Activated CD4-positive, alpha-beta T cell treated with anti-CD3 and anti-CD28 coated beads, Interleukin-10, Interleukin-2, amounts not matched to agents 100 ng/mL and 50 ng/mL, durations not matched to agents 16 hours and 8 hours (primary cell): ENCODE measurements at regions not wholly inside any gene's neighbourhood (a gene's known extent, or its start where the extent isn't known, plus 50 kb on each side); places are given as distances from the start of the nearest gene placed in this dataset.
A peak's percentile ranks its signal among the peaks of the same experiment; 100 is the strongest.

Experiments used
- DNase-seq: peaks from one replicate; pipeline ENCODE4 v3.0.0-alpha.2; 2020

- DNase-seq = no peak
Measured at GRCh38 chr13:30151388-30151787, 156.0 kb downstream of the KATNAL1 start.

GRCh38 chr13:30149248-30149647, 158.1 kb downstream of the KATNAL1 start:
- no peak for DNase-seq

GRCh38 chr13:30148786-30149185, 158.6 kb downstream of the KATNAL1 start:
- no peak for DNase-seq

GRCh38 chr13:30148171-30148754, 159.1 kb downstream of the KATNAL1 start:
- DNase-seq = peak; percentile 88

- no peak for DNase-seq
Measured at GRCh38 chr13:30147421-30147820, 159.9 kb downstream of the KATNAL1 start.

GRCh38 chr13:30147015-30147414, 160.3 kb downstream of the KATNAL1 start:
- no peak for DNase-seq

GRCh38 chr13:30145709-30146367, 161.5 kb downstream of the KATNAL1 start:
- DNase-seq = peak; percentile 92

- DNase-seq = peak; percentile 77
Measured at GRCh38 chr13:30143666-30144400, 163.5 kb downstream of the KATNAL1 start.

GRCh38 chr13:30142486-30143211, 164.7 kb downstream of the KATNAL1 start:
- peak; percentile 71 for DNase-seq

GRCh38 chr13:30141775-30142485, 165.4 kb downstream of the KATNAL1 start:
- DNase-seq = peak; percentile 54

- no peak for DNase-seq
Measured at GRCh38 chr13:30140973-30141372, 166.4 kb downstream of the KATNAL1 start.

- DNase-seq = no peak
Measured at GRCh38 chr13:30138511-30138910, 168.8 kb downstream of the KATNAL1 start.

- DNase-seq = no peak
Measured at GRCh38 chr13:30135868-30136267, 171.5 kb downstream of the KATNAL1 start.

- no peak for DNase-seq
Measured at GRCh38 chr13:30135351-30135750, 172.0 kb downstream of the KATNAL1 start.

GRCh38 chr13:30134578-30134977, 172.8 kb downstream of the KATNAL1 start:
- DNase-seq = no peak

- DNase-seq = no peak
Measured at GRCh38 chr13:30133996-30134395, 173.4 kb downstream of the KATNAL1 start.

- DNase-seq = no peak
Measured at GRCh38 chr13:30133554-30133912, 173.8 kb downstream of the KATNAL1 start.

GRCh38 chr13:30132623-30133553, 174.5 kb downstream of the KATNAL1 start:
- peak; percentile 98 for DNase-seq

- no peak for DNase-seq
Measured at GRCh38 chr13:30129411-30129810, 177.9 kb downstream of the KATNAL1 start.

GRCh38 chr13:30128591-30128990, 178.8 kb downstream of the KATNAL1 start:
- DNase-seq = no peak

- DNase-seq = no peak
Measured at GRCh38 chr13:30128095-30128494, 179.3 kb downstream of the KATNAL1 start.
